SJCRH30 (cell line): ENCODE measurements at regions not wholly inside any gene's neighbourhood (a gene's known extent, or its start where the extent isn't known, plus 50 kb on each side); places are given as distances from the start of the nearest gene placed in this dataset.

ENCODE experiments used
- DNase-seq, 2 experiments: peaks; one replicate each; pipeline ENCODE4 v3.0.0-alpha.2; 2015 to 2020
- H3K27ac ChIP-seq: fragments of 250-450 bp; sonication (Bioruptor Pico); 2 replicates; pipeline ENCODE4 v1.5.1; 2020; ENCODE audit warnings: mild to moderate bottlenecking, moderate library complexity
- H3K27me3 ChIP-seq: fragments of 250-450 bp; sonication (Bioruptor Pico); 2 replicates; pipeline ENCODE4 v1.5.1; 2020; ENCODE audit warnings: mild to moderate bottlenecking, moderate library complexity
- H3K36me3 ChIP-seq: fragments of 250-450 bp; sonication (Bioruptor Pico); 2 replicates; pipeline ENCODE4 v1.5.1; 2020; ENCODE audit warnings: mild to moderate bottlenecking, moderate library complexity
- H3K4me1 ChIP-seq: fragments of 250-450 bp; sonication (Bioruptor Pico); 2 replicates; pipeline ENCODE4 v1.5.1; 2020; ENCODE audit warnings: mild to moderate bottlenecking, moderate library complexity
- H3K4me3 ChIP-seq: fragments of 250-450 bp; sonication (Bioruptor Pico); 2 replicates; pipeline ENCODE4 v1.5.1; 2020; ENCODE audit warnings: mild to moderate bottlenecking, moderate library complexity
- H3K9me3 ChIP-seq: fragments of 250-450 bp; sonication (Bioruptor Pico); replicated peaks from 2 replicates; pipeline ENCODE4 v1.5.1; 2020; ENCODE audit warnings: mild to moderate bottlenecking, moderate library complexity

DNA sequence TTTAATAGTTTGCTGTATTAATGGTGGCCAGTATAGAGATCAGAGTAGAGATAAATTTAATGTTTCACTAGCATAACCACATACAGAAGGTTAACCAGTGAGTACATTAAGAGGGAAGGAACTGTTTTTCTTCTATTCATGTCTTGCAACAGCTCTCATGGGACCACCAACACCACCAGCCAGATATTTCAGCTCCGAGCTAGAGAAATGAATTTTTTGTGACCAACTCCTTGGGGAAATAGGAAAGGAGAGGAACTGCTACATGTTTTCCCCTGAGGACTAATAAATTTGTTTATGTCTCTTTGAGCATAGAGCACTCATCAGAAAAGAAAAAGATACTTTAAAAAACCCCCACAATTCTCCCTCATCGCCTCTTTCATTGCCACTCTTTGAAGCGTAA is 247.5 kb downstream of the MBNL1 start:
- H3K9me3 ChIP-seq: no peaks in the 10 kb centered on the region

DNA sequence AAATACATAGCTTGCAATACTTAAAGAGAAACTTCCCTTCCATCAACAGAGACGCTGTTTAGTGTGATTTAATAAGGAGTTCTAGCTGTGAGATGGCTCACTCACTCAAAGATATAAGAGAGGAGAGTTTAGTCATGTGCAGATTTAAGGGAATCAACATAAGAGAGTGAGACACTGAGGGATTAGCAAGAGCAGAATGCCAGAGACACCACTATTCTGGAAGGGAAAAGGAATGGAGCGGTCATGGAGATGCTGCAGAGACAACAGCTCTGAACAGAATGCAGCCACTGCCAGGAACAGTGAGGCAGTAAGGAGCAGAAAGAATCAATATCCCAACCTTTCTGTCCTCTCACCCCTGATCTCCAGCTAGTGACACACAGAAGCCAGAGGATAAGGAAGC is 248.8 kb downstream of the MBNL1 start:
- Histone ChIP-seq H3K36me3 (no peaks in the 10 kb centered on the region), H3K9me3 (no peaks in the 10 kb centered on the region), H3K4me1 (no peaks in the 10 kb centered on the region), H3K27ac (no peak overlapping the region), H3K27me3 (no peaks in the 10 kb centered on the region), H3K4me3 (no peak overlapping the region)
- DNase-seq: no peak

More for the DNA sequence above, 247.5 kb downstream of the MBNL1 start:
- Histone ChIP-seq H3K27me3 (no peaks in the 10 kb centered on the region), H3K36me3 (no peaks in the 10 kb centered on the region), H3K27ac (no peak overlapping the region), H3K4me1 (no peaks in the 10 kb centered on the region), H3K4me3 (no peak overlapping the region)
- no peak for DNase-seq

DNA sequence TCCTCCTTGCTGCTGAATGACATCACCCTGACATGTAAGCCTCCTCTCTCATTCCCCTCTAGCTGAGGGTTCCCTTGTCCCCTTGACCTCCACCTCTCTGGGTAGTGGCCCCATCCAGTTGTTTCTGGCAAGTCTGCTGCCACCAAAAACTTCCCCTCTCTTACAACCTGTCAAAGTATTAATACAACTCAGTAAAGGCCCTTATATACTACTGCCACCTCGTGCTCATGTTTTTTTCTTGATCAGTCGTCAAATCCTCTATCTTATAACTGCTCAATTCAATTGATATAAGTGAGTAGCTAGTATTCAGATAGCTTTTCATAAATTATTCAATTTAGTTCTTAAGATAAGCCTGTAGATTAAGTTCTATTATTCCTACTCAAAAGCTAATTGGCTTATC is 249.6 kb downstream of the MBNL1 start:
- no peaks in the 10 kb centered on the region for H3K9me3 ChIP-seq
- H3K4me3 ChIP-seq: no peak overlapping the region
- H3K27ac ChIP-seq: no peak overlapping the region
- no peaks in the 10 kb centered on the region for H3K4me1 ChIP-seq
- no peaks in the 10 kb centered on the region for H3K36me3 ChIP-seq
- no peaks in the 10 kb centered on the region for H3K27me3 ChIP-seq
- DNase-seq: no peak

DNA sequence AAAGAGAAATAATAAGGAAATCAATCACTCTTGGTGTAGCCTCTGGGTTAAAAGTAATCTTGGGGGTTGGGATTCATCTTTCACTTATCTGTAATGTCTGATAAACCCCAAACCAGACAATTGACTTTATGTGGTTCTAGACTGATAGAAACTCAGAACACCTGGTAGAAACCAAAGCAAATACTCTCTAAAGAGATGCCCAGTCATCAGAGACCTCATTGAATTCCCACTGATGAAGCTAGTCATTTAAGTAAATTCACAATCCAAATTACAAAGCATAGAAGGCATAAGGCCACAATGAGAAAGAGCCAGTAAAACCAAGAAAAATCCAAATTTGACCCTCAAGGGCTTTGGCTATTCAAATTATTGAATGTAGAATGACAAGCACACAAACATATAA is 250.6 kb downstream of the MBNL1 start:
- Histone ChIP-seq H3K9me3 (no peaks in the 10 kb centered on the region), H3K4me1 (no peaks in the 10 kb centered on the region), H3K4me3 (no peak overlapping the region), H3K27me3 (no peaks in the 10 kb centered on the region), H3K36me3 (no peaks in the 10 kb centered on the region), H3K27ac (no peak overlapping the region)
- no peak for DNase-seq

DNA sequence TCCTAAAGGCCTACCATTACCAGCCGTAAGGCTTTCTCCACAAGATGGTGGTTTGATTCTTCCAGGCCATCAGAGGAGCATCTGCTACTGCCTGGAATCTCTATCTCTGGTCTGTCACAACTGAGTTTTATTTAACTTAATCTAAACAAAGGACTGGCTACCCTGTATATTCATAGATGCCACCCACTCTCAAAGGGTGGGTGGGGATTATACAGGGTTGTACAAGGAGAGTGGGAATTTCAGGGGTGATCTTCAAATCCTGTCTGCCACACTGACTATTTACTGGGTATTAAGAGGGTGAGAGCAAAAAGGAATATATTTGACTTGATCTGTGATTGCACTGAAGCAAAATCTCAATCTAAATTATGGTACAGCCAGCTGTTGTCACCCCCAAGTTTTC is 253.3 kb downstream of the MBNL1 start:
- Histone ChIP-seq H3K27me3 (no peaks in the 10 kb centered on the region), H3K27ac (no peak overlapping the region), H3K4me3 (no peak overlapping the region), H3K4me1 (no peaks in the 10 kb centered on the region), H3K9me3 (no peaks in the 10 kb centered on the region), H3K36me3 (no peaks in the 10 kb centered on the region)
- no peak for DNase-seq

DNA sequence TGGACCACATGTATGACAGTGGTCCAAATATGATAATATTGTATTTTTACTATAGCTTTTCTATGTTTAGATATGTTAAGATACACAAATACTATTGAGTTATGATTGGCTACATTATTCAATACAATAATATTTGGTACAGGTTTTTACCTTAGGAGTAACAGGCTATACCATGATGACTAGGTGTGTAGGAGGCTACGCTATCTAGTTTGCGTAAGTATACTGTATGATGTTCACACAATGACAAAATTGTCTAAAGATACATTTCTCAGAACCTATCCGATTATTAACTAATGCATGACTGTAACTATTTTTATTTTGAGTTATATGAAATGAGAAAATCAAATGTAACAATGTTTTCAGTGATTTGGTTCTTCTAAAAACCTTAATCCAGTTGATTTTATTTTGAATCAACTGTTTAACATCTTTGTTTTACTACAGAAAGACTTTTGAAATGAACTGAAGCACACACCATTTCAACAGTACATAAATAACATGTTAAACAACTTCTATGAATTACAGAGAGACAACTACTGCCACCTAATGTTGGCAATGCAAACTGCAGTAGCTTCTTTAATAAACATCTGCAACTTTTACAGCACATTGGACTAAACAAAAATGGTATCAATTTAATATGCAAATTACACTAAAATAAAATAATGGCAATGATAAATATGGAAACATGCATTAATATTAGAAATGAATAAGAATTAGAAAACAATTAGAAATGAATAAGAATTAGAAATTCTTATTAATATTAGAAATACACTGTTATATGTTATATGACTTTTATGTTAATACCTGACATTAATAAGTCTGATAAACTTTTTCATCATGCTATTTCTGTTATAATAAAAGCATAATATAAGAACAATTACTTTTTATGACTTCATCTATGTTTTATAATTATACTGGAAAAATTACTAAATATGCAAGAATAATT is 255.7 kb downstream of the MBNL1 start:
- Histone ChIP-seq H3K27ac (no peak overlapping the region), H3K4me1 (no peaks in the 10 kb centered on the region), H3K27me3 (no peaks in the 10 kb centered on the region), H3K9me3 (no peaks in the 10 kb centered on the region), H3K4me3 (no peak overlapping the region), H3K36me3 (no peaks in the 10 kb centered on the region)
- peak in 1 of 2 experiments; percentile 66 for DNase-seq

- Histone ChIP-seq H3K4me3 (no peak overlapping the region), H3K4me1 (no peaks in the 10 kb centered on the region), H3K27ac (no peak overlapping the region), H3K36me3 (no peaks in the 10 kb centered on the region), H3K27me3 (no peaks in the 10 kb centered on the region), H3K9me3 (no peaks in the 10 kb centered on the region)
- DNase-seq: no peak
These were observed 263.0 kb downstream of the MBNL1 start for GRCh38 chr3:152531717-152532116.

DNA sequence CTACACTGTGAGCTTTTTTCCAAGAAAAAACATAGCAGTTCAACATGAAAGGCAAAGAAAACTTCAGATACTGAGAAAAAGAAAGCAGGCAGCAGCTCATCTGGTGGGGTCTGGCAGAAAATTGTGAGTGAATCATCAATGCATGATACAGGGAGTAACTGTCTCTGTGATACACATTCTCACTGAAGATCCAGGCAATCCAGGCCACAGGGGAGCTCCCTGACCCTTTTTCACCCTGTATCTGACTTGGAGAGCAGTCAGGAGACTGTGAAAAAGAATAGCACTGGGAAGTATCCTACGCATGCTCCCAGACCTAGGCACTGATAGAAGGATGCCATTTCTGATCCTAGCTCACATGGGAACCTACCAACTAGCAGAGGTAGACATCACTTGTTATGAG is 269.8 kb downstream of the MBNL1 start:
- no peak for DNase-seq
- H3K27me3 ChIP-seq: no peaks in the 10 kb centered on the region
- no peak overlapping the region for H3K4me3 ChIP-seq
- H3K27ac ChIP-seq: no peak overlapping the region
- no peaks in the 10 kb centered on the region for H3K36me3 ChIP-seq
- H3K9me3 ChIP-seq: no peaks in the 10 kb centered on the region
- H3K4me1 ChIP-seq: no peaks in the 10 kb centered on the region

DNA sequence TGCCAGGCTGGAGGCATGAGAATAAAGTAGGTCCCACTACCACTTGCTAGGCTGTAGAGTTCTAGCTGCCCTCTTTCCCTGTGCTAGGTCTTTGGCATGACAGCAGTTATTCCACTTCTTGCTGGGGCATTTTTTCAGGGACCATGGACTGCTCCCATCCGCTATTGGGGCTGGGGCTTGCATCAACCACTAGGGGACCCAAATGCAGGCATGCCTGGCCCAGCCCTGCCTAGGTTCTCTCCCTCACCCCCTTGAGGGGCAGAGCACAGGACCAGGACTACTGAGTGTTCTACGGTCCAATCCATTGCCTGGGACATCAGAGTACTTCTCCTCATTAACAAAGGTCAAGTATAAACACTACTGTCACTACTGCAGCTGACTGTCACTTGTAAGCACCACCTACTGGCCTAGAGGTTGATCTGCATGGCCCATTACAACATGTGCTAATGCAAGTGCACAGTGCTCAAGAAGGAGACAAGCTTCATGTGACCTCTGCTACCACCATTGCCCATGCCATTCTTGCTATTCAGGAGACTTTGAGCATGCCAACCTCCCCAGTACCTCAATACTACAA is 270.5 kb downstream of the MBNL1 start:
- Histone ChIP-seq H3K27me3 (no peaks in the 10 kb centered on the region), H3K27ac (no peak overlapping the region), H3K9me3 (no peaks in the 10 kb centered on the region), H3K4me1 (no peaks in the 10 kb centered on the region), H3K36me3 (no peaks in the 10 kb centered on the region), H3K4me3 (no peak overlapping the region)
- DNase-seq: no peak

DNA sequence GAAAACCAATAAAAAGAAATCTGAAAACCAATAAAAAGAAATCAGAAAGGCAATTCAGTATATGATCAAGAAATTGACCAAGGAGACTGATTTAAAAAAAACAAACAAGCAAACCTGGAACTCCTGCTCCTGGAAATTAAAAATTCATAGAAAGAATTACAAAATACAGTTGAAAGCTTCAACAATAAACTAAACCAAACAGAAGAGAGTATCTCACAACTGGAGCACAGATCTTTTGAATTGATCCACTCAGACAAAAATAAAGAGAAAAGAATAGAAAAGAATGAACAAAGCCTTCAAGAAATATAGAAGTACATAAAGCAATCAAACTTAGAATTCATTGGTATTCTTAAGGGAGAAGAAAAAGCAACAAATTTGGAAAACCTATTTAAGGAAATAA is 271.4 kb downstream of the MBNL1 start:
- Histone ChIP-seq H3K4me1 (peaks cover 5% of the 10 kb centered on the region; the same call in 1 of the 2 replicates), H3K27me3 (no peaks in the 10 kb centered on the region), H3K36me3 (no peaks in the 10 kb centered on the region), H3K4me3 (no peak overlapping the region), H3K27ac (no peak overlapping the region), H3K9me3 (no peaks in the 10 kb centered on the region)
- no peak for DNase-seq

- no peaks in the 10 kb centered on the region for H3K27me3 ChIP-seq
- peaks cover 8% of the 10 kb centered on the region; the same call in 1 of the 2 replicates for H3K4me1 ChIP-seq
- no peak overlapping the region for H3K27ac ChIP-seq
- H3K4me3 ChIP-seq: no peak overlapping the region
- DNase-seq: no peak
- H3K9me3 ChIP-seq: no peaks in the 10 kb centered on the region
- H3K36me3 ChIP-seq: no peaks in the 10 kb centered on the region
These were observed 278.4 kb downstream of the MBNL1 start for GRCh38 chr3:152547153-152547552.

- no peak for DNase-seq
- Histone ChIP-seq H3K27ac (no peak overlapping the region), H3K4me1 (peaks cover 8% of the 10 kb centered on the region; the same call in 1 of the 2 replicates), H3K27me3 (no peaks in the 10 kb centered on the region), H3K9me3 (no peaks in the 10 kb centered on the region), H3K4me3 (no peak overlapping the region), H3K36me3 (no peaks in the 10 kb centered on the region)
These were observed 280.5 kb downstream of the MBNL1 start for GRCh38 chr3:152549263-152549662.

- DNase-seq: no peak
- no peaks in the 10 kb centered on the region for H3K27me3 ChIP-seq
- H3K9me3 ChIP-seq: no peaks in the 10 kb centered on the region
- H3K36me3 ChIP-seq: no peaks in the 10 kb centered on the region
- peaks cover 2% of the 10 kb centered on the region; the same call in 1 of the 2 replicates for H3K4me1 ChIP-seq
- no peak overlapping the region for H3K4me3 ChIP-seq
- H3K27ac ChIP-seq: no peak overlapping the region
These were observed 281.6 kb downstream of the MBNL1 start for GRCh38 chr3:152550284-152550683.

GRCh38 chr3:152554980-152555379 is 280.0 kb upstream of the P2RY1 start:
- DNase-seq: no peak
- no peaks in the 10 kb centered on the region for H3K27me3 ChIP-seq
- no peak overlapping the region for H3K27ac ChIP-seq
- H3K9me3 ChIP-seq: no peaks in the 10 kb centered on the region
- H3K4me3 ChIP-seq: no peak overlapping the region
- H3K36me3 ChIP-seq: no peaks in the 10 kb centered on the region
- H3K4me1 ChIP-seq: no peaks in the 10 kb centered on the region

- no peaks in the 10 kb centered on the region for H3K27me3 ChIP-seq
- no peaks in the 10 kb centered on the region for H3K9me3 ChIP-seq
- DNase-seq: no peak
- H3K36me3 ChIP-seq: no peaks in the 10 kb centered on the region
- no peak overlapping the region for H3K4me3 ChIP-seq
- H3K27ac ChIP-seq: no peak overlapping the region
- H3K4me1 ChIP-seq: no peaks in the 10 kb centered on the region
These were observed 279.2 kb upstream of the P2RY1 start for GRCh38 chr3:152555666-152556291.
